ENCODE measurements at regions not wholly inside any gene's neighbourhood (a gene's known extent, or its start where the extent isn't known, plus 50 kb on each side); places are given as distances from the start of the nearest gene placed in this dataset.

- DNase-seq (ENCODE audit: low read depth): no peak
- TF ChIP-seq CTCF (IDR thresholded peaks at IDR 0.05; ENCODE audit: control insufficient read depth, extremely low read depth, insufficient read depth): no peak
- H3K4me3 ChIP-seq (ENCODE audit: low read depth, low read length): no peak overlapping the region
Observed at GRCh38 chr2:122982936-122983335, 1042.2 kb upstream of the CNTNAP5 start.

GRCh38 chr2:122988395-122989221 is 1036.5 kb upstream of the CNTNAP5 start:
- H3K4me3 ChIP-seq (ENCODE audit: low read depth, low read length): no peak overlapping the region
- no peak for TF ChIP-seq CTCF (IDR thresholded peaks at IDR 0.05; ENCODE audit: control insufficient read depth, extremely low read depth, insufficient read depth)
- DNase-seq (ENCODE audit: low read depth): no peak

GRCh38 chr2:122993592-122993991 is 1031.5 kb upstream of the CNTNAP5 start:
- no peak overlapping the region for H3K4me3 ChIP-seq (ENCODE audit: low read depth, low read length)
- no peak for TF ChIP-seq CTCF (IDR thresholded peaks at IDR 0.05; ENCODE audit: control insufficient read depth, extremely low read depth, insufficient read depth)
- DNase-seq (ENCODE audit: low read depth): no peak

- no peak overlapping the region for H3K4me3 ChIP-seq (ENCODE audit: low read depth, low read length)
- no peak for DNase-seq (ENCODE audit: low read depth)
- TF ChIP-seq CTCF (IDR thresholded peaks at IDR 0.05; ENCODE audit: control insufficient read depth, extremely low read depth, insufficient read depth): no peak
Observed at GRCh38 chr2:122999258-122999657, 1025.8 kb upstream of the CNTNAP5 start.

GRCh38 chr2:122999821-123000220 is 1025.3 kb upstream of the CNTNAP5 start:
- no peak for TF ChIP-seq CTCF (IDR thresholded peaks at IDR 0.05; ENCODE audit: control insufficient read depth, extremely low read depth, insufficient read depth)
- no peak overlapping the region for H3K4me3 ChIP-seq (ENCODE audit: low read depth, low read length)
- no peak for DNase-seq (ENCODE audit: low read depth)

- no peak overlapping the region for H3K4me3 ChIP-seq (ENCODE audit: low read depth, low read length)
- TF ChIP-seq CTCF (IDR thresholded peaks at IDR 0.05; ENCODE audit: control insufficient read depth, extremely low read depth, insufficient read depth): no peak
- no peak for DNase-seq (ENCODE audit: low read depth)
Observed at GRCh38 chr2:123002660-123003248, 1022.3 kb upstream of the CNTNAP5 start.

All from LNCaP clone FGC (cell line).